GM23248 (cell line): ENCODE measurements at regions not wholly inside any gene's neighbourhood (a gene's known extent, or its start where the extent isn't known, plus 50 kb on each side); places are given as distances from the start of the nearest gene placed in this dataset.

Experiments
- EZH2 ChIP-seq: fragments of 200-600 bp; sonication (generic); IDR thresholded peaks from 2 replicates; pipeline ENCODE4 v1.6.1; 2018; ENCODE audit warnings: antibody characterized with exemption, mild to moderate bottlenecking; ENCODE audit not compliant: insufficient read depth, poor library complexity, severe bottlenecking
- EZH2phosphoT487 ChIP-seq: fragments of 200-600 bp; sonication (generic); IDR thresholded peaks from 2 replicates; pipeline ENCODE4 v1.6.1; 2018; ENCODE audit warnings: antibody characterized with exemption, moderate library complexity, mild to moderate bottlenecking, low read depth; ENCODE audit not compliant: insufficient read depth

GRCh38 chr13:70432276-70432805, 324.1 kb upstream of the KLHL1 start:
- TF ChIP-seq EZH2 (no peak), EZH2phosphoT487 (no peak)
